Upper lobe of right lung (tissue), 1 donor: ENCODE measurements at regions not wholly inside any gene's neighbourhood (a gene's known extent, or its start where the extent isn't known, plus 50 kb on each side); places are given as distances from the start of the nearest gene placed in this dataset.

Experiments
- ATAC-seq: fragments of 200-7000 bp; cut with Tn5 transposase; one replicate; pipeline ENCODE4 v1.9.1; 2020; ENCODE audit warnings: mild to moderate bottlenecking, moderate library complexity
- DNase-seq: peaks from one replicate; pipeline ENCODE4 v3.0.0-alpha.2; 2020
- H3K27ac ChIP-seq: fragments of 200-600 bp; one replicate; pipeline ENCODE4 v1.8.0; 2022
- H3K27me3 ChIP-seq: fragments of 200-600 bp; one replicate; pipeline ENCODE4 v1.8.0; 2022; ENCODE audit warnings: mild to moderate bottlenecking
- H3K36me3 ChIP-seq: fragments of 200-600 bp; one replicate; pipeline ENCODE4 v1.8.0; 2022
- H3K4me1 ChIP-seq: fragments of 200-600 bp; one replicate; pipeline ENCODE4 v1.8.0; 2022
- H3K4me3 ChIP-seq: fragments of 200-600 bp; one replicate; pipeline ENCODE4 v1.8.0; 2022; ENCODE audit warnings: mild to moderate bottlenecking
- H3K9me3 ChIP-seq: fragments of 200-600 bp; one replicate; pipeline ENCODE4 v1.8.0; 2022
- intact Hi-C: fragments of 100-400 bp; cut with DNase I; formaldehyde crosslinking; loops from one replicate; pipeline ENCODE4 v1.11.0; 2022
- TF ChIP-seq, protein P1 (sequence below): fragments of 200-600 bp; IDR thresholded peaks from one replicate; pipeline ENCODE4 v1.8.0; 2022; ENCODE audit warnings: antibody characterized with exemption
- donor health status: DM: no; HTN: yes; CAD: no; lungs with severe emphysema.

GRCh38 chr6:134866563-134866962 lies 83.3 kb downstream of the ALDH8A1 start:
- no peak for ATAC-seq
- TF ChIP-seq, protein P1, sequence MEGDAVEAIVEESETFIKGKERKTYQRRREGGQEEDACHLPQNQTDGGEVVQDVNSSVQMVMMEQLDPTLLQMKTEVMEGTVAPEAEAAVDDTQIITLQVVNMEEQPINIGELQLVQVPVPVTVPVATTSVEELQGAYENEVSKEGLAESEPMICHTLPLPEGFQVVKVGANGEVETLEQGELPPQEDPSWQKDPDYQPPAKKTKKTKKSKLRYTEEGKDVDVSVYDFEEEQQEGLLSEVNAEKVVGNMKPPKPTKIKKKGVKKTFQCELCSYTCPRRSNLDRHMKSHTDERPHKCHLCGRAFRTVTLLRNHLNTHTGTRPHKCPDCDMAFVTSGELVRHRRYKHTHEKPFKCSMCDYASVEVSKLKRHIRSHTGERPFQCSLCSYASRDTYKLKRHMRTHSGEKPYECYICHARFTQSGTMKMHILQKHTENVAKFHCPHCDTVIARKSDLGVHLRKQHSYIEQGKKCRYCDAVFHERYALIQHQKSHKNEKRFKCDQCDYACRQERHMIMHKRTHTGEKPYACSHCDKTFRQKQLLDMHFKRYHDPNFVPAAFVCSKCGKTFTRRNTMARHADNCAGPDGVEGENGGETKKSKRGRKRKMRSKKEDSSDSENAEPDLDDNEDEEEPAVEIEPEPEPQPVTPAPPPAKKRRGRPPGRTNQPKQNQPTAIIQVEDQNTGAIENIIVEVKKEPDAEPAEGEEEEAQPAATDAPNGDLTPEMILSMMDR, result no peak
- intact Hi-C loops, result no loop called here

GRCh38 chr6:134864558-134864957 lies 85.3 kb downstream of the ALDH8A1 start:
- DNase-seq, result no peak

More at GRCh38 chr6:134866563-134866962, 83.3 kb downstream of the ALDH8A1 start:
- no peaks in the 10 kb centered on the region for H3K27me3 ChIP-seq
- no peaks in the 10 kb centered on the region for H3K36me3 ChIP-seq
- no peaks in the 10 kb centered on the region for H3K4me1 ChIP-seq
- H3K27ac ChIP-seq, result no peak overlapping the region
- no peak overlapping the region for H3K4me3 ChIP-seq
- H3K9me3 ChIP-seq, result no peaks in the 10 kb centered on the region
- no peak for DNase-seq

DNA sequence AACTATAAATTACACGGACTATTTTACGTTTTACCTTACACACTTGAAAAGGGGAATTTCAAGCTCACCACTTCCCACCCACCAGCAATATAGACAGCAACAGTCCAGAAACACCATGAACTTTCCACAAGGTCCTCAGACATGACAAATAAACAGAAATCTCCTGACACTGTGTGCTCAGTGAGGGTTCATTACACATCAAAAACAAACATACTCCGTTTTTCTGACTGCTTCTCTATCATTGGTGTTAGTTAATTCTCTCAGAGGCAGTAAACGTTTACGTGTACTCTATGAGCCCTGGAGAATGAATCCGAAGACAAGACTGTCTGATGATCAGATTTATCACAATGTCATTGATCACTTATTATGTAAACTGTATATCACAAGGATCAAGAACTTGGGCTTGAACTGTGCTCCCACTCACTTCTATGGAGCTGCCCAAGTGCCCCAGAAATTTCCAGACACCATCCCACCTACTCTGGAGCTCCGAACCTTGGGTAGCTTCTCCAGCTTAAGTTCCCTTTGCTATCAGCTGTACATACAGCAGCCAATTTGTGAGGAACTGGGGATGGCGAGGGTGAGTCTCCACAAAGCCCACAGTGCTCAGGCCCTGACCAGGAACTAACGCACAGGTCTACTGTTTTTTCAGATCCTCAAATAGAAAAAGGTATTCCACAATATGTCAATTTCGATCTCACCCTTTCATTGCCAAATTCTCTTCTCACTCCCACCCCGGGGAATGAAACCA lies 86.0 kb downstream of the ALDH8A1 start:
- TF ChIP-seq, protein P1, result no peak
- Histone ChIP-seq H3K4me1 (no peaks in the 10 kb centered on the region), H3K4me3 (no peak overlapping the region), H3K9me3 (no peaks in the 10 kb centered on the region), H3K36me3 (no peaks in the 10 kb centered on the region), H3K27me3 (no peaks in the 10 kb centered on the region), H3K27ac (no peak overlapping the region)
- no peak for ATAC-seq
- intact Hi-C loops, result no loop called here
- no peak for DNase-seq

More at GRCh38 chr6:134864558-134864957, 85.3 kb downstream of the ALDH8A1 start:
- intact Hi-C loops, result no loop called here
- TF ChIP-seq, protein P1, result no peak
- Histone ChIP-seq H3K27ac (no peak overlapping the region), H3K4me1 (no peaks in the 10 kb centered on the region), H3K4me3 (no peak overlapping the region), H3K9me3 (no peaks in the 10 kb centered on the region), H3K36me3 (no peaks in the 10 kb centered on the region), H3K27me3 (no peaks in the 10 kb centered on the region)
- no peak for ATAC-seq

GRCh38 chr6:134854366-134854765 lies 95.5 kb downstream of the ALDH8A1 start:
- ATAC-seq (no peak), DNase-seq (no peak)
- H3K36me3 ChIP-seq, result no peaks in the 10 kb centered on the region
- intact Hi-C loops, result no loop called here
- no peaks in the 10 kb centered on the region for H3K9me3 ChIP-seq
- no peak overlapping the region for H3K4me3 ChIP-seq
- TF ChIP-seq, protein P1, result no peak
- H3K27ac ChIP-seq, result no peak overlapping the region
- no peaks in the 10 kb centered on the region for H3K27me3 ChIP-seq
- H3K4me1 ChIP-seq, result no peaks in the 10 kb centered on the region

- TF ChIP-seq, protein P1, result no peak
- H3K27ac ChIP-seq, result no peak overlapping the region
- no peaks in the 10 kb centered on the region for H3K36me3 ChIP-seq
- H3K27me3 ChIP-seq, result no peaks in the 10 kb centered on the region
- H3K9me3 ChIP-seq, result no peaks in the 10 kb centered on the region
- no peak for ATAC-seq
- no peak overlapping the region for H3K4me3 ChIP-seq
- DNase-seq, result no peak
- no peaks in the 10 kb centered on the region for H3K4me1 ChIP-seq
- intact Hi-C loops, result no loop called here
These were observed 96.5 kb downstream of the ALDH8A1 start for GRCh38 chr6:134853111-134854055.
